HepG2 (cell line): ENCODE measurements at regions not wholly inside any gene's neighbourhood (a gene's known extent, or its start where the extent isn't known, plus 50 kb on each side); places are given as distances from the start of the nearest gene placed in this dataset.

Source experiments
- ARID4A ChIP-seq: sonication (generic); formaldehyde crosslinking; IDR thresholded peaks from 2 replicates; pipeline ENCODE4 v1.5.0; 2020; ENCODE audit warnings: mild to moderate bottlenecking, missing genetic modification reagents, borderline replicate concordance
- EEA1 ChIP-seq: sonication (generic); formaldehyde crosslinking; IDR thresholded peaks from 2 replicates; pipeline ENCODE4 v1.5.1; 2020; ENCODE audit warnings: mild to moderate bottlenecking, missing genetic modification reagents, borderline replicate concordance
- FOXO4 ChIP-seq: sonication (generic); formaldehyde crosslinking; conservative IDR thresholded peaks from 2 replicates; pipeline ENCODE4 v1.8.1; 2023; ENCODE audit warnings: missing genetic modification reagents
- HIC2 ChIP-seq: sonication (generic); formaldehyde crosslinking; IDR thresholded peaks from 2 replicates; pipeline ENCODE4 v1.9.0; 2022; ENCODE audit warnings: low read depth, missing genetic modification reagents
- NR2F6 ChIP-seq, 2 experiments: IDR thresholded peaks; 2 replicates each; pipeline ENCODE4 v1.6.1; 2016; ENCODE audit warnings: antibody characterized with exemption in 1 of 2, mild to moderate bottlenecking in 1 of 2
- SNAPC4 ChIP-seq: sonication (generic); formaldehyde crosslinking; IDR thresholded peaks from 2 replicates; pipeline ENCODE4 v1.4.0; 2020; ENCODE audit warnings: mild to moderate bottlenecking, missing genetic modification reagents
- TSC22D2 ChIP-seq: sonication (generic); formaldehyde crosslinking; IDR thresholded peaks from 2 replicates; pipeline ENCODE4 v1.5.1; 2020; ENCODE audit warnings: missing genetic modification reagents, mild to moderate bottlenecking, borderline replicate concordance
- ZBTB26 ChIP-seq: IDR thresholded peaks from 2 replicates; pipeline ENCODE4 v1.6.1; 2016; ENCODE audit warnings: missing compliant biosample characterization, missing genetic modification reagents, borderline replicate concordance
- ZNF143 ChIP-seq: sonication (generic); formaldehyde crosslinking; IDR thresholded peaks from 2 replicates; pipeline ENCODE4 v1.4.0; 2020; ENCODE audit warnings: missing genetic modification reagents
- ZNF331 ChIP-seq: sonication (generic); formaldehyde crosslinking; IDR thresholded peaks from 2 replicates; pipeline ENCODE4 v1.4.0; 2020; ENCODE audit warnings: missing genetic modification reagents
- ZNF44 ChIP-seq: sonication (generic); formaldehyde crosslinking; IDR thresholded peaks from 2 replicates; pipeline ENCODE4 v1.5.1; 2020; ENCODE audit warnings: mild to moderate bottlenecking, missing genetic modification reagents
- ZNF556 ChIP-seq: sonication (generic); formaldehyde crosslinking; IDR thresholded peaks from 2 replicates; pipeline ENCODE4 v1.4.0; 2020; ENCODE audit warnings: mild to moderate bottlenecking, missing genetic modification reagents, borderline replicate concordance
- ZNF747 ChIP-seq: sonication (generic); formaldehyde crosslinking; IDR thresholded peaks from 2 replicates; pipeline ENCODE4 v1.8.1; 2023; ENCODE audit warnings: missing genetic modification reagents, mild to moderate bottlenecking, borderline replicate concordance
- ZSCAN29 ChIP-seq: sonication (generic); formaldehyde crosslinking; conservative IDR thresholded peaks from 2 replicates; pipeline ENCODE4 v1.4.0; 2020; ENCODE audit warnings: mild to moderate bottlenecking, missing genetic modification reagents

- TF ChIP-seq FOXO4 (CRISPR knock-in tag) (no peak), ZSCAN29 (no peak), ZBTB26 (CRISPR knock-in tag) (peak; percentile 62; the same call in 1 of the 2 replicates), ZNF44 (CRISPR knock-in tag) (no peak), ZNF331 (CRISPR knock-in tag) (peak; percentile 59; the same call in 1 of the 2 replicates), ARID4A (CRISPR knock-in tag) (peak; percentile 33; the same call in 1 of the 2 replicates), ZNF143 (no peak), ZNF556 (CRISPR knock-in tag) (peak; percentile 39; the same call in 1 of the 2 replicates), HIC2 (CRISPR knock-in tag) (no peak), NR2F6 (IDR thresholded peaks at IDR 0.05) (no peak), NR2F6 (CRISPR knock-in tag; IDR thresholded peaks at IDR 0.05) (0 out of 2 replicates have a peak, but pooled peaks have one; percentile 30), ZNF747 (CRISPR knock-in tag) (no peak), TSC22D2 (CRISPR knock-in tag) (peak; percentile 84; the same call in 1 of the 2 replicates), EEA1 (CRISPR knock-in tag) (peak; percentile 49), SNAPC4 (CRISPR knock-in tag) (no peak)
Measured at GRCh38 chr20:57092112-57092899, 174.1 kb downstream of the BMP7 start (continued).
